Endodermal cell (in vitro differentiated cells): ENCODE measurements at regions not wholly inside any gene's neighbourhood (a gene's known extent, or its start where the extent isn't known, plus 50 kb on each side); places are given as distances from the start of the nearest gene placed in this dataset.

ENCODE experiments used
- DNase-seq: peaks from one replicate; pipeline ENCODE4 v3.0.0-alpha.2; 2017
- H3K27ac ChIP-seq: 2 replicates; pipeline ENCODE4 v1.5.1; 2013; ENCODE audit warnings: mild to moderate bottlenecking, low read depth, low read length, moderate library complexity
- H3K27me3 ChIP-seq: 2 replicates; pipeline ENCODE4 v1.6.1; 2013; ENCODE audit warnings: mild to moderate bottlenecking, low read length, moderate library complexity; ENCODE audit not compliant: insufficient read depth, control insufficient read depth, poor library complexity, severe bottlenecking
- H3K36me3 ChIP-seq: 2 replicates; pipeline ENCODE4 v1.7.0; 2013; ENCODE audit warnings: mild to moderate bottlenecking, low read length, moderate library complexity; ENCODE audit not compliant: control insufficient read depth, insufficient read depth
- H3K4me1 ChIP-seq: one replicate; pipeline ENCODE4 v1.7.0; 2013; ENCODE audit warnings: low read length; ENCODE audit not compliant: control insufficient read depth, insufficient read depth
- H3K4me3 ChIP-seq: 2 replicates; pipeline ENCODE4 v1.5.1; 2013; ENCODE audit warnings: mild to moderate bottlenecking, low read length, moderate library complexity
- H3K9ac ChIP-seq: 2 replicates; pipeline ENCODE4 v1.6.1; 2013; ENCODE audit warnings: mild to moderate bottlenecking, low read length, moderate library complexity; ENCODE audit not compliant: poor library complexity, severe bottlenecking; ENCODE audit errors: extremely low read depth
- H3K9me3 ChIP-seq: 2 replicates; pipeline ENCODE4 v1.6.1; 2013; ENCODE audit warnings: mild to moderate bottlenecking, low read length, moderate library complexity; ENCODE audit not compliant: control insufficient read depth
- H3K27ac Mint-ChIP-seq: 2 replicates; pipeline ENCODE4 v1.8.0; 2020; ENCODE audit warnings: mixed read lengths
- H3K27me3 Mint-ChIP-seq: 2 replicates; pipeline ENCODE4 v1.8.0; 2021; ENCODE audit warnings: mild to moderate bottlenecking, mixed read lengths; ENCODE audit not compliant: insufficient read depth
- H3K36me3 Mint-ChIP-seq: 2 replicates; pipeline ENCODE4 v1.8.0; 2020; ENCODE audit warnings: low read depth, mixed read lengths
- H3K4me1 Mint-ChIP-seq: 2 replicates; pipeline ENCODE4 v1.8.0; 2020; ENCODE audit warnings: mixed read lengths
- H3K4me3 Mint-ChIP-seq: 2 replicates; pipeline ENCODE4 v1.8.0; 2020; ENCODE audit warnings: mild to moderate bottlenecking, moderate library complexity, mixed read lengths
- H3K9me3 Mint-ChIP-seq: 2 replicates; pipeline ENCODE4 v1.8.0; 2020; ENCODE audit warnings: mild to moderate bottlenecking, mixed read lengths
- WGBS, 2 experiments: methylation state at CpG; one replicate each; pipeline versions ENCODE4 v1.1.5 to v1.1.7; 2013; ENCODE audit warnings: missing lambda C conversion rate in 2 of 2, mixed read lengths in 1 of 2; ENCODE audit not compliant: insufficient coverage in 1 of 2, insufficient read length in 1 of 2; 5-methylcytosine and 5-hydroxymethylcytosine counted together
- TF ChIP-seq, protein P1 (sequence below): fragments of 200-600 bp; sonication (generic); conservative IDR thresholded peaks from 2 replicates; pipeline ENCODE4 v1.5.0; 2021; ENCODE audit warnings: antibody characterized with exemption, mild to moderate bottlenecking

DNA sequence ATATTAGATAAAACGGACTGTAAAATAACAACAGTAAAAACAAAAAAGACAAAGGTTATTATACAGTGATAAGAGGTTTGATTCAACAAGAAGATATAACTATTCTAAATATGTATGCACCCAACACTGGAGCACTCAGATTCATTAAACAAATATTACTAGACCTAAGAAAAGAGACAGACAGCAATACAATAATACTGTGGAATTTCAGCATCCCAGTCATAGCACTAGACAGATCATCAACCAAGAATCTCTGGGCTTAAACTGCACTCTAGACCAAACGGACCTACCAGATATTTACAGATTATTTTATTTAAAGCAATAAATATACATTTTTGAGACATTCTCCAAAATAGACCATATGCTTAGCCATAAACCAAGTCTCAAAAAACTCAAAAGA, 263.8 kb downstream of the C6orf118 start:
- WGBS, 2 experiments: 79% methylated on average over 2 of the region's 2 CpGs; no CpG with 5 or more reads in 1 of the 2 experiments
- Mint-ChIP-seq H3K4me3 (no peak overlapping the region), H3K36me3 (peaks cover 2% of the 10 kb centered on the region), H3K27ac (no peak overlapping the region), H3K9me3 (peaks cover 39% of the 10 kb centered on the region), H3K27me3 (peaks cover 5% of the 10 kb centered on the region), H3K4me1 (no peaks in the 10 kb centered on the region)
- Histone ChIP-seq H3K27ac (no peak overlapping the region), H3K4me1 (no peaks in the 10 kb centered on the region), H3K4me3 (no peak overlapping the region), H3K9me3 (peaks cover 41% of the 10 kb centered on the region), H3K9ac (no peak overlapping the region), H3K36me3 (no peaks in the 10 kb centered on the region), H3K27me3 (no peaks in the 10 kb centered on the region)
- TF ChIP-seq, protein P1, sequence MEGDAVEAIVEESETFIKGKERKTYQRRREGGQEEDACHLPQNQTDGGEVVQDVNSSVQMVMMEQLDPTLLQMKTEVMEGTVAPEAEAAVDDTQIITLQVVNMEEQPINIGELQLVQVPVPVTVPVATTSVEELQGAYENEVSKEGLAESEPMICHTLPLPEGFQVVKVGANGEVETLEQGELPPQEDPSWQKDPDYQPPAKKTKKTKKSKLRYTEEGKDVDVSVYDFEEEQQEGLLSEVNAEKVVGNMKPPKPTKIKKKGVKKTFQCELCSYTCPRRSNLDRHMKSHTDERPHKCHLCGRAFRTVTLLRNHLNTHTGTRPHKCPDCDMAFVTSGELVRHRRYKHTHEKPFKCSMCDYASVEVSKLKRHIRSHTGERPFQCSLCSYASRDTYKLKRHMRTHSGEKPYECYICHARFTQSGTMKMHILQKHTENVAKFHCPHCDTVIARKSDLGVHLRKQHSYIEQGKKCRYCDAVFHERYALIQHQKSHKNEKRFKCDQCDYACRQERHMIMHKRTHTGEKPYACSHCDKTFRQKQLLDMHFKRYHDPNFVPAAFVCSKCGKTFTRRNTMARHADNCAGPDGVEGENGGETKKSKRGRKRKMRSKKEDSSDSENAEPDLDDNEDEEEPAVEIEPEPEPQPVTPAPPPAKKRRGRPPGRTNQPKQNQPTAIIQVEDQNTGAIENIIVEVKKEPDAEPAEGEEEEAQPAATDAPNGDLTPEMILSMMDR: no peak
- DNase-seq: no peak

DNA sequence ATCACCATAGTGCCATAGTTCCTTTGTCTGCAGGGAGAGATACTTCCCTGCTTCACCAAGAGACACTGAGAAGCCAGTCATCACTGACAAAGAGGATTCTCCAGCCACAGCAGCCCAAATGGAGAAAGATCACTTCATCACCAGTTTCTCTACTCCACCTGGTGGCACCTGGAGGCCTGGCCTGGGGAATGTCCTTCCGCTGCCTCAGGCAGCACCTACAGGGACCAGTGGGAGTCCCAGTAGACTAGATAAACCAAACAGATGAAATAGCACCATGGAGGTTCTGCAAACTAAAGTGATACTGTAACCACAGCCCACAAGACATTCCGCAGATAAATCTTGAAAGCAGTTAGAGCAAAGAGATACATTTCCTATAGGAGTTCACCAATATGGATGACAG, 266.5 kb downstream of the C6orf118 start:
- H3K27ac ChIP-seq: no peak overlapping the region
- H3K27me3 Mint-ChIP-seq: no peaks in the 10 kb centered on the region
- peaks cover under 1% of the 10 kb centered on the region for H3K36me3 Mint-ChIP-seq
- DNase-seq: peak; percentile 86
- no peaks in the 10 kb centered on the region for H3K4me1 ChIP-seq
- 86 to 88% methylated on average over 1 to 2 of the region's 2 CpGs for WGBS, 2 experiments
- H3K9ac ChIP-seq: no peak overlapping the region
- H3K4me3 ChIP-seq: no peak overlapping the region
- no peaks in the 10 kb centered on the region for H3K36me3 ChIP-seq
- H3K27me3 ChIP-seq: no peaks in the 10 kb centered on the region
- peaks cover 38% of the 10 kb centered on the region for H3K9me3 Mint-ChIP-seq
- no peak overlapping the region for H3K27ac Mint-ChIP-seq
- H3K4me1 Mint-ChIP-seq: no peaks in the 10 kb centered on the region
- peaks cover 18% of the 10 kb centered on the region for H3K9me3 ChIP-seq
- H3K4me3 Mint-ChIP-seq: no peak overlapping the region
- TF ChIP-seq, protein P1: peak; percentile 71

DNA sequence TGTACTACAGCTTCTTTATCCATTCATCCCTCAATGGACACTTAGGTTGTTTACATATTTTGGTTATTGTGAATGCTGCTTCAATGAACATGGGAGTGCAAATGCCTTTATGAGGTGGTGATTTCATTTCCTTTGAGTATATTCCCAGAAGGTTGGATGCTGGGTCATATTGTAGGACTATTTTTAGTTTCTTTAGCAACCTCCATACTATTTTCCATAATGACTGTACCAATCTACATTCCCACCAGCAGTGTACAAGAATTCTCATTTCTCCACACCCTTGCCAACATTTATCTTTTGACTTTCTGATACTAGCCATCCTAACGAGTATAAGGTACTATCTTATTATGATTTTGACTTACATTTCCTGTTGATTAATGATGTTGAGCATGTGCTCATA, 269.0 kb downstream of the C6orf118 start:
- Histone ChIP-seq H3K4me1 (no peaks in the 10 kb centered on the region), H3K9me3 (no peaks in the 10 kb centered on the region), H3K4me3 (no peak overlapping the region), H3K27ac (no peak overlapping the region), H3K9ac (no peak overlapping the region), H3K27me3 (no peaks in the 10 kb centered on the region), H3K36me3 (no peaks in the 10 kb centered on the region)
- no peak for DNase-seq
- H3K27me3 Mint-ChIP-seq: no peaks in the 10 kb centered on the region
- TF ChIP-seq, protein P1: no peak
- WGBS, 2 experiments: 91% methylated on average over 1 of the region's 1 CpG; no CpG with 5 or more reads in 1 of the 2 experiments
- peaks cover 29% of the 10 kb centered on the region for H3K9me3 Mint-ChIP-seq
- H3K4me3 Mint-ChIP-seq: no peak overlapping the region
- H3K27ac Mint-ChIP-seq: no peak overlapping the region
- H3K4me1 Mint-ChIP-seq: no peaks in the 10 kb centered on the region
- H3K36me3 Mint-ChIP-seq: no peaks in the 10 kb centered on the region
